GM20000 (cell line): ENCODE measurements at regions not wholly inside any gene's neighbourhood (a gene's known extent, or its start where the extent isn't known, plus 50 kb on each side); places are given as distances from the start of the nearest gene placed in this dataset.

Experiments
- DNase-seq: peaks from one replicate; pipeline ENCODE4 v3.0.0; 2012; ENCODE audit warnings: low spot score
- CTCF ChIP-seq: IDR thresholded peaks from 2 replicates; pipeline ENCODE4 v1.5.1; 2012; ENCODE audit warnings: mild to moderate bottlenecking, control low read depth; ENCODE audit errors: extremely low read depth, missing control alignments

GRCh38 chr16:85258629-85259028 is 146.4 kb upstream of the CIBAR2 start:
- DNase-seq, result no peak
- no peak for TF ChIP-seq CTCF

- no peak for TF ChIP-seq CTCF
- no peak for DNase-seq
Measured at GRCh38 chr16:85259115-85259831, 147.0 kb upstream of the CIBAR2 start.

- TF ChIP-seq CTCF, result no peak
- DNase-seq, result no peak
Measured at GRCh38 chr16:85259832-85260167, 147.5 kb upstream of the CIBAR2 start.

GRCh38 chr16:85261204-85261603 is 148.9 kb upstream of the CIBAR2 start:
- no peak for DNase-seq
- TF ChIP-seq CTCF, result no peak

GRCh38 chr16:85261657-85262557 is 149.6 kb upstream of the CIBAR2 start:
- no peak for TF ChIP-seq CTCF
- DNase-seq, result no peak

GRCh38 chr16:85262558-85263238 is 150.4 kb upstream of the CIBAR2 start:
- no peak for TF ChIP-seq CTCF
- DNase-seq, result no peak

GRCh38 chr16:85263239-85263585 is 150.9 kb upstream of the CIBAR2 start:
- DNase-seq, result no peak
- TF ChIP-seq CTCF, result no peak
